GM23338 (cell line): ENCODE measurements at regions not wholly inside any gene's neighbourhood (a gene's known extent, or its start where the extent isn't known, plus 50 kb on each side); places are given as distances from the start of the nearest gene placed in this dataset.

Experiments used
- CREB1 ChIP-seq: fragments of 250-450 bp; sonication (Bioruptor Pico); IDR thresholded peaks from 2 replicates; pipeline ENCODE4 v1.5.0; 2020; ENCODE audit warnings: low read depth, mild to moderate bottlenecking, moderate library complexity
- CTCF ChIP-seq, 2 experiments: fragments of 200-600 bp in 1 of 2; sonication (generic) in 1 of 2; conservative IDR thresholded peaks; 2 replicates each; pipeline versions ENCODE4 v1.5.1 to v1.6.1; 2016 to 2017; ENCODE audit warnings: antibody characterized with exemption in 2 of 2, low read depth in 2 of 2, mild to moderate bottlenecking in 2 of 2, moderate library complexity in 1 of 2
- EZH2 ChIP-seq: fragments of 200-600 bp; sonication (generic); IDR thresholded peaks from one replicate; pipeline ENCODE4 v1.8.0; 2017; ENCODE audit warnings: antibody characterized with exemption, mild to moderate bottlenecking, low read depth; ENCODE audit not compliant: unreplicated experiment
- EZH2phosphoT487 ChIP-seq: fragments of 200-600 bp; sonication (generic); IDR thresholded peaks from one replicate; pipeline ENCODE4 v1.8.1; 2018; ENCODE audit warnings: antibody characterized with exemption; ENCODE audit not compliant: unreplicated experiment
- POLR2AphosphoS5 ChIP-seq: IDR thresholded peaks from 2 replicates; pipeline ENCODE4 v1.6.1; 2016; ENCODE audit warnings: antibody characterized with exemption, low read depth
- ZNF114 ChIP-seq: fragments of 250-450 bp; sonication (Bioruptor Pico); IDR thresholded peaks from 2 replicates; pipeline ENCODE4 v1.5.0; 2020; ENCODE audit warnings: mild to moderate bottlenecking, moderate library complexity
- ZNF331 ChIP-seq: fragments of 250-450 bp; sonication (Bioruptor Pico); IDR thresholded peaks from 2 replicates; pipeline ENCODE4 v1.5.0; 2020; ENCODE audit warnings: low read depth, mild to moderate bottlenecking, moderate library complexity
- TF ChIP-seq, protein P1 (sequence below): IDR thresholded peaks from 2 replicates; pipeline ENCODE4 v1.6.1; 2016; ENCODE audit warnings: antibody characterized with exemption
- TF ChIP-seq, protein P2 (sequence below): IDR thresholded peaks from one replicate; pipeline ENCODE4 v1.6.1; 2018; ENCODE audit warnings: antibody characterized with exemption; ENCODE audit not compliant: unreplicated experiment

GRCh38 chr2:5756272-5756671 lies 64.1 kb downstream of the SOX11 start:
- no peak for TF ChIP-seq EZH2
- TF ChIP-seq, protein P1, sequence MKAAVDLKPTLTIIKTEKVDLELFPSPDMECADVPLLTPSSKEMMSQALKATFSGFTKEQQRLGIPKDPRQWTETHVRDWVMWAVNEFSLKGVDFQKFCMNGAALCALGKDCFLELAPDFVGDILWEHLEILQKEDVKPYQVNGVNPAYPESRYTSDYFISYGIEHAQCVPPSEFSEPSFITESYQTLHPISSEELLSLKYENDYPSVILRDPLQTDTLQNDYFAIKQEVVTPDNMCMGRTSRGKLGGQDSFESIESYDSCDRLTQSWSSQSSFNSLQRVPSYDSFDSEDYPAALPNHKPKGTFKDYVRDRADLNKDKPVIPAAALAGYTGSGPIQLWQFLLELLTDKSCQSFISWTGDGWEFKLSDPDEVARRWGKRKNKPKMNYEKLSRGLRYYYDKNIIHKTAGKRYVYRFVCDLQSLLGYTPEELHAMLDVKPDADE = no peak
- TF ChIP-seq, protein P2, sequence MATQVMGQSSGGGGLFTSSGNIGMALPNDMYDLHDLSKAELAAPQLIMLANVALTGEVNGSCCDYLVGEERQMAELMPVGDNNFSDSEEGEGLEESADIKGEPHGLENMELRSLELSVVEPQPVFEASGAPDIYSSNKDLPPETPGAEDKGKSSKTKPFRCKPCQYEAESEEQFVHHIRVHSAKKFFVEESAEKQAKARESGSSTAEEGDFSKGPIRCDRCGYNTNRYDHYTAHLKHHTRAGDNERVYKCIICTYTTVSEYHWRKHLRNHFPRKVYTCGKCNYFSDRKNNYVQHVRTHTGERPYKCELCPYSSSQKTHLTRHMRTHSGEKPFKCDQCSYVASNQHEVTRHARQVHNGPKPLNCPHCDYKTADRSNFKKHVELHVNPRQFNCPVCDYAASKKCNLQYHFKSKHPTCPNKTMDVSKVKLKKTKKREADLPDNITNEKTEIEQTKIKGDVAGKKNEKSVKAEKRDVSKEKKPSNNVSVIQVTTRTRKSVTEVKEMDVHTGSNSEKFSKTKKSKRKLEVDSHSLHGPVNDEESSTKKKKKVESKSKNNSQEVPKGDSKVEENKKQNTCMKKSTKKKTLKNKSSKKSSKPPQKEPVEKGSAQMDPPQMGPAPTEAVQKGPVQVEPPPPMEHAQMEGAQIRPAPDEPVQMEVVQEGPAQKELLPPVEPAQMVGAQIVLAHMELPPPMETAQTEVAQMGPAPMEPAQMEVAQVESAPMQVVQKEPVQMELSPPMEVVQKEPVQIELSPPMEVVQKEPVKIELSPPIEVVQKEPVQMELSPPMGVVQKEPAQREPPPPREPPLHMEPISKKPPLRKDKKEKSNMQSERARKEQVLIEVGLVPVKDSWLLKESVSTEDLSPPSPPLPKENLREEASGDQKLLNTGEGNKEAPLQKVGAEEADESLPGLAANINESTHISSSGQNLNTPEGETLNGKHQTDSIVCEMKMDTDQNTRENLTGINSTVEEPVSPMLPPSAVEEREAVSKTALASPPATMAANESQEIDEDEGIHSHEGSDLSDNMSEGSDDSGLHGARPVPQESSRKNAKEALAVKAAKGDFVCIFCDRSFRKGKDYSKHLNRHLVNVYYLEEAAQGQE = no peak
- TF ChIP-seq CTCF (conservative IDR thresholded peaks at IDR 0.05; ENCODE audit: low read depth in 2 of 2) = no peak
- TF ChIP-seq POLR2AphosphoS5 = no peak
- no peak for TF ChIP-seq ZNF114 (CRISPR knock-in tag)
- TF ChIP-seq CREB1 = no peak
- TF ChIP-seq ZNF331 (CRISPR knock-in tag) = no peak
- TF ChIP-seq EZH2phosphoT487 = no peak
